Fibroblast of gingiva (primary cell): ENCODE measurements at regions not wholly inside any gene's neighbourhood (a gene's known extent, or its start where the extent isn't known, plus 50 kb on each side); places are given as distances from the start of the nearest gene placed in this dataset.
A peak's percentile ranks its signal among the peaks of the same experiment; 100 is the strongest.

Experiments
- DNase-seq: peaks from one replicate; pipeline ENCODE4 v3.0.0-alpha.2; 2011; ENCODE audit warnings: low read depth

DNA sequence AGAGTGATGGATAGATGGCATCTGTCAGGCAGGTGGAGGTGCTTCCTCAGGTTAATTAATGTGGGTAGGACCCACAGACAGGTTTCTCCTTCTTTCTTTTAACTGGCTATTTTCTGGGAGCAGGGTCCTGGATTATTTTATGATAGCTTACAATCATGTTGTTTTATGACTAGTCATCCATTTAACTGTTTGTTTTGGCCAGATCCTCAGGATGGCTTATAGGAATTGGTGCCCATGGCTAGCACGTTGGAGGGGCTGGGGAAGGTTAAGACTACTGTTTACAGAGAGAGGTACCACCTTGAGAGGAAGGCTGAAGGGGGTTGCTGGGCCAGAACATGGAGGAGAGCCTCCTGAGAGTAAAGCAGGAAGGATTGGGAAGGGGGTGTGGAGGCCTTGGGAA is 78.0 kb upstream of the MGAT5 start:
- no peak for DNase-seq

DNA sequence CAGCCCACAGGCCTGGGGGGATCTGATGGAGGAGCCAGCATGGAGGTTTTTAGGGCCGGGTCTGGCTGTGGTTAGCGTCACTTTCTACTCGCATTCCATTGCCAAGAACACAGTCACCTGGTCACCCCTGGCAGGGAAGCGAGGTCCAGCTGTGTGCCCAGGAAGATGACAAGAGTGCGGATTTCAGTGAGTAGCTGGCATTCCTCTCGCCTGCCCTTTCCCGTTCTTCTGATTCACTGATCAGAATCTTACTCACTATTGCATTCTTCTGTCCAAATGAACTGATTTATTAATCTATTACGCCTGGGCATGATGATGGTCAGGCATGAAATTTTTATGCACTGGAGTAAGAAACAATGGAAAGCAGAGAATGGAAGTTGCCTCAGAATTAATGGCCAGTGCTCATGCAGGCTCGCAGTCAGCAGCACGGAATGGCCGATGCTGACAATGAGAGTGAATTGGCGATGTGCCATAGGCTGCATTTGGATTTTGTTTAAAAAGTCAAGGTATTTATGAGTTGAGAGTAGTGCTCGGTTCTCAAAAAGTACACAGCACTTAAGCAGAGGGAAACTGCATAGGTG is 76.4 kb upstream of the MGAT5 start:
- no peak for DNase-seq

DNA sequence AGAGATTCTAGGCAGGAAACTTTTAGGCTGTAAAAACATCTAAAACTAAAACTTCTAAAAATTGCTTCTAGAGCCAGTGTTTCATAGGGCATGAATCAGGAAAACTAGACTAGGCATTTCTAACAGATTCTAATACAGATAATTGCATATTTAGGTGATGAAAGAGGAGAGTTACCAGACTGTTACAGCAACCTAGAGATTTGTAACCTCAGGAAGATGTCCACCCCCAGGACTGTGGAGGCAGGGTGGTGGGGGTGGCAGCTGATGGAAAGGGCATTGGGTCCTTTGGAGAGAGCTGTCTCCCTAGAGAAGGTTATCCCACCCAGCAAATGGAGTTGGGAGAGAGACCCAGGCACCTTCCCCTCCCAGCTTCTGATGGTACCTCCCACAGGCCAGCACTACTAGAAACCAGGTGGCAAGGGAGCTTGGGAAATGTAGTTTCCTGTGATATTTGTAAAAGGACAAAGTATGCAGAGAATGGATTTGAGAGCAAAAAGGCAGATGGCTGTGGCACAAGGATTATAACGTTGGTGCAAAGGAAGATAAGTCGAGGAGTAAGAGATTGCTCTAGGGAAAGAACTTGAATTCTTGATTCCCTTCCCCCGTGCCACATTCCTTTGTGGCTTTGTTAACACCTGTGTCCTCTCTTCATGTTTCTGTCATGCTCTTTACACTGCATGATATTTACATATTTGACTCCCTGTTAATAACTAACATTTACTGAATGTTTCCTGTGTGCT is 75.6 kb upstream of the MGAT5 start:
- no peak for DNase-seq

DNA sequence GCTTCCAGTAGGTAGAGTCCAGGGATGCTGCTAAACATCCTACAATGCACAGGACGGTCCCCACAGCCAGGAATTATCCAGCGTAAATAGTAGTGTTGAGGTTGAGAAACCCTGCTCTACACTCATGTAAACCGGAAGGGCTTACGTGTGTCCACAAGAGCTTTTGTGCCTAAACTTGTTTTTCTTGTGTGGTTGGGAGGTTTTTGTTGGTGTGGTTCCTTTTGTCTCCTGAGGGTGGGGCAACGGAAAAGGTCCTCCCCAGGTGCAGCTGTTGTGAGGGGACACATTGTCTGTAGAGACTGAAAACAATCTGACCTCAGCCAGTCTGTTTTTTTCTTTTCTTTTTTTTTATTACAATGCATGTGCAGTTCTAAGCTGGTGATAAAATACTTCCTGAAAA is 72.7 kb upstream of the MGAT5 start:
- DNase-seq: no peak

DNA sequence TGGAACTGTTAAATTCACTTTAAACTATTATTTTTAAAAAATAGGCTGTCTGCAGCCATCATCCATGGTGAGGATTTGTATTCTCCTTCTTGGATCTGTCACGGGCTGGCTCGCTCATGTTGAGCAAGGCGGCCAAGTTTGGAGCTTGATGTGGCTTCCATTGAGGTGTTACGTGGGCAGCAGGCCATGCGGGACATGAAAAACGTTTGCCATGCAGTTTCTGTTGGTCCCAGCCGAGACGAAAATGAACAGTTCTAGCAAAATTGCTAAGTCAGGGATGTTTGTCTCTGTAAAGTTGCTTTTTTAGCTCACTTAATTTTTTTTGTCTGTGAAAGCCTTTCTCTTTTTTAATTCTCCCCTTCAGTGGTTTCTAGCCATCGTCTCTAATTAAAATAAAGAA is 70.2 kb upstream of the MGAT5 start:
- no peak for DNase-seq

DNA sequence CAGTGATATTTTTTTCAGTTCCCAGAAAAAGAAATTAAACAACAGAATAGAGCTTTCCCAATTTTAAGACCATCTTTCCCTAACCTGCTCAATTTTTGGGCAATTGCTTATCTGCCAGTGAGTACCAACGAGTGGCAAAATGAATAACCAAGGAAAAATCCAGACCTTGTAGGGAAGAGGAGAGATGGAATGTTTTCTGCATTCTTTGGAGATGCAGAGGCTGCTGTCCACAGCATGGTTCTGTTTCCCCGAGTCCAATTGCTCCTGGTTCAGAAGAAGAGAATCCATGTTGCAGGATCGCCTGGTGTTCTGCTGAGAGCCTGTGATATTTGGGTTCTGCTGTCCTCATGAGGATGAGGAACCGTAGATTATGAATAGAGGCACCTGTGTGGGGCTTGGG is 68.2 kb upstream of the MGAT5 start:
- no peak for DNase-seq

DNA sequence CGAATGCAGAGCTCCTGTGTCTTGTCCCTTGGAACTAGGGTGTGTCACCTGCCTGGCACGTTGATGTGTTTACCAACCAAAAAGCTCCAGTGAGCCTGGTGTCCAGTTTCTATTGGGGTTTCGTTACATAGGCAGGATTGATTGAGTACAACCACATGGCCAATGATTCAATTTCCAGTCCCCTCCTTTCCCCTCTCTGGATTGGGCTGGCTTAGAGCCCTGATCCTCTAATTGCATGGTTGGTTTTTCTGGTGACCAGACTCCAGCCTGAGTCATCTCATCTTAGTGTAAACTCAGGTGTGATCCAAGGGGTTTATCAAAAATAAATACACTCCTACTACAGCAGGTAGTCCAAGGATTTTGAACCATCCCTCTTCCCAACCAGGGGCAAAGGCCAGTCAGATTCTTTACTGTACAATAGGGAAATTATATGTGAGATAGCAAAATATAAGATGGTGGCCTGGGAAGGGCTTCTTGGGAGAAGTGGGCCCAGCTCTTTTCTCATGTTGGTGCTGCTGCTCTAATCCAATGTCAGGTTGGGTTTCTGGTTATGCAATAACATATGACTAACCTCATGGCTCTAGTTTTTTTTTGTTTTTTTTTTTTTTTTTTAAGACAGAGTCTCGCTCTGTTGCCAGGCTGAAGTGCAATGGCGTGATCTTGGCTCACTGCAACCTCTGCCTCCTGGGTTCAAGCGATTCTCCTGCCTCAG is 64.7 kb upstream of the MGAT5 start:
- peak; percentile 48 for DNase-seq

DNA sequence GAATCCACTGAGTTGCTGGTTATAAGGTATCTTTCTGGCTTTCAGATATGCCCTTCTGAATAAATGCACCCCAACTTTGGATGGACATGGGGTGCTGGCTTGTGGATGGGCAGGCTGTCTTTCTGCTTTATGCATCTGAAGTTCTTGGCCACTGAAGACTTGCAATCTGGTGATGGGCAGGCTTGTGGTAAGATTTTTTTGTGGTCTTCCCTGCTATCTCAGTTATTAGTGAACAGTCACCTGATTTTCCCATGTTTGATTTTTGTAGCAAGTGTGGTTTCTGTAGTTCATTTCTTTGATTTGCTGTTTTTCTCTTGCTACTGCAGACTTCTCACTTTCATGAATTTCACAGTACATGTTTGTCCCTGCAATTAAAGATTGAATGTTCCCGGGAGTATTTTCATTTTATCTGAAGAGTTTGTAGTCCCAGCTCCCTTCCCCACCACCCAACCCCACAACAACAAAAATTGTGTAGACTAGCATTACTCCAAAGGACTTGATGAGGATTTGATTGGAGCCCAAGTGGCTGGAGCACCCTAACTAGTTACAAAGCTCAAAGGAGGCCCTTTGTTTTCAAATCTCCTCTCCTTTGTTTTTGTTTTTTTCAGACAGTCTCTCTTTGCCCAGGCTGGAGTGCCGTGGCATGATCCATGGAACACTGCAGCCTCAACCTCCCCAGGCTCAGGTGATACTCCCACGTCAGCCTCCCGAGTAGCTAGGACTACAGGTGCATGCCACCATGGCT is 63.6 kb upstream of the MGAT5 start:
- no peak for DNase-seq

DNA sequence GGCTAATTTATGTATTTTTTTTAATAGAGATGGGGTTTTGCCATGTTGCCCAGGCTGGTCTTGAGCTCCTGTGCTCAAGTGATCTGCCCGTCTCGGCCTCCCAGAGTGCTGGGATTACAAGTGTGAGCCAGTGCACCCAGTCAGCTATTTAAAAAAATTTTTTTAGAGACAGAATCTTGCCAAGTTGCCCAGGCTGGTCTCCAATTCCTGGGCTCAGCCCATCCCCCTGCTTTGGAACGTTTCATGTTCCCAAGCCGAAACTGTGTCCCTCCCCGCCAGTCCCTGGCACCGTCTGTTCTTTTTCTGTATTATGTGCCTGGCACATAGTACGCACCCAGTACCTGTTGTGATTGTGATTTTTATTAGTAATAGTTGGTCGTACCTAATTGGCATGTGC is 63.1 kb upstream of the MGAT5 start:
- DNase-seq: no peak

DNA sequence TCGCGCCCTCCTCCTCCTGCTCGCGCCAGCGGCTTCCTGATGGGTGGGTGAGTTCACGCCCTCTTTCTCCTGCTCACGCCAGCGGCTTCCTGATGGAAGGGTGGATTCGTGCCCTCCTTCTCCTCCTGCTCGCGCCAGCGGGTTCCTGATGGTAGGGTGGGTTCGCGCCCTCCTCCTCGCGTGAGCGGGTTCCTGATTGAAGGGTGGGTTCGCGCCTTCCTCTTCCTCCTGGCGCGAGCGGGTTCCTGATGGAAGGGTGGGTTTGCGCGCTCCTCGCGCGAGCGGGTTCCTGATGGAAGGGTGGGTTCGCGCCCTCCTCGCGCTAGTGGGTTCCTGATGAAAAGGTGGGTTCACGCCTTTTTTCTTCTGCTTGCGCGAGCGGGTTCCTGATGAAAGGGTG is 62.0 kb upstream of the MGAT5 start:
- no peak for DNase-seq

DNA sequence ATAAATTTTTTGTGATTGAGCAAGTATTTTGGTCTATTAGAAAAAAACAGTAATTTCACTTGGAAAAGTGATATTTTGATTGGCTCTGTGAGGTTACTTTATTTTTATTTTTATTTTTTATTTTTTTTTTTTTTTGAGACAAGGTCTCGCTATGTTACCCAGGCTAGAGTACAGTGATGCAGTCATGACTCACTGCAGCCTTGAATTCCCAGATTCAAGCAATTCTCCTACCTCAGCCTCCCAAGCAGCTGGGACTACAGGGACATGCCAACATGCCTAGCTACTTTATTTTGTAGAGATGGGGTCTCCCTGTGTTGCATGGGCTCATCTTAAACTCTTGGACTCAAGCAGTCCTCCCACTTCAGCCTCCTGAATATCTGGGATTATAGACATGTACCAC is 60.9 kb upstream of the MGAT5 start:
- DNase-seq: peak; percentile 36

DNA sequence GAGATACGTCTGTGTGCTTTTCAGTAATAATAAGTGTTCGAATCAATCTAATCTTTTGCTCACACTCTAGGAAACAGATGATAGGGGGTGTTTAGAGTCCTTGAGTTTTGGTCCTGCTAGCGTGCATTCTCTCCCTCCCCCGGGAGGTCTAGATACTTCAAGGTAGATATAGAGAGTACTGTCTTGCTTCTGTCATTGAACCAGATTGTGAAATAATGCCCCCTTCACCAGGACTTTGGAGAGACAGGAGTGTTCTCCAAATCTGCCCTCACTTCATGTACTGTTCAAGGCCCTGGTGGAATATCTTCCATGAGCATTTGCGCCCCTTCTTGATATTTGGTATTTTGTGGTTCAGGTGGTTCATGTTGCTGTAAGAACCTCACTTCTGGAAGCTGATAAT is 59.4 kb upstream of the MGAT5 start:
- no peak for DNase-seq

DNA sequence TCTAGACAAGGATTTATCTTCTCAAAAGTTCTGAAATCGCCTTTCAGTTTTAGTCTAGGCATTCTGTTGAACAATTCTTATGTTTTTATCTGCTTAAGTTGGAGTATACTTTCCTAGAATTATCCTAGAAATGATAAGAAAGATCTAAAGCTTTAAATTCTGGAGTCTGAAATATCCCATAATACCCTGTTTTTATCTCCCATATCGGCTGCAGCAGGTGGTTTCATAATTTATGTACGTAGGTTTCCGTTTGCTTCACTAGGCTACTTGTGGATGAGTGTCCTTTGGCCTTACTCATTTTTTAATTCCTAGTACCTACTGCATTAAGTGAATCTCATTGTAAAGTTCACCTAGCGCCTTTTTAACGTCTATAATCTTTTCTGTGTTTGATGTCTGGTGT is 58.5 kb upstream of the MGAT5 start:
- no peak for DNase-seq

DNA sequence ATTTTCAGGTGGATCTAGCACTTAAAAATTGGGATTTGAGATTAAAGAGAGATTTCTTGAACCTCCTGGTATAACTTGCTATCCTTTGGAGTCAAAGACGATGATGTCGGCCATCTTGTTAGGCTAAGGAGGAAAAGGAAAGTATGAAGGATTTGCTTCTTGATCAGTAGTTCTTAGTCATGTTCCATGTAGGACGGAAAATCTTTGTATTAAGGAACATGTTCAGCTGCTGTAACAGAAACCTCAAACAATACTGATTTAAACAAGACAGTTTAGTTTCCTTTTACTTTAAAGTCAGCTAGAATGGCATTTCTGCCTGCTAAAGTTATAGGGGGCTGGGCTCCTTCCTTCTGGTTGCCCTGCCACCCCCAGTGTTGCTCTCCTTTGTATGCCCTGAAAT is 56.4 kb upstream of the MGAT5 start:
- DNase-seq: no peak

DNA sequence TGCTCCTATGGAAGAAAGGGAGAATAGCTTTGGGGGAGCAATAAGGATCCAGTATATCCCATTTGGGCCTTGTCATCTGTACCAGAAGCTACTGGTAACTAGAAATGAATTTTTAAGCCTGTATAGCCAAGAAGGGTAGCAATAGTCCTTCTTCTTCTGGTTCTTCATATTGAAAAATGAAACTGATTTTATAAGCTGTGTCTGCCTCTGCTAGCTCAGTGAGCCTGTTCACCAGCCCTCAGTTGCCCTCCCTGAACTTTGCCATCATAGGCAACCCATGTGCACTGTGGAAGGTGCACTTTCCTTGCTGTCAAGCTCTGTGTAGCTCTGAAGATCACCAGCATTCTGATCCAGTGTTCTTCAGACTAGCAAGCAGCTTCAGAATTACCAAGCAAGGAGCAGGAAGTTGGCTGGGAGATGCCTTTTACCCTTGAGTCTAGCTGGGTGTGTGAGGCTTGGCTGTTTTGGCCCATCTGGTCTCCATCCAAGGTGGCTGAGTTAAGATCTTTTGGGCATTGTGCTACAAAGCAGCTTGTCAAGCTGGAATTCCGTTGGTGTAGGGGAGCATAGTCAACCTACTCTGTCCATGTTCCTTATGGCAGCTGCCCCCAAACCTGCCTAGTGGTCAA is 55.8 kb upstream of the MGAT5 start:
- DNase-seq: no peak

DNA sequence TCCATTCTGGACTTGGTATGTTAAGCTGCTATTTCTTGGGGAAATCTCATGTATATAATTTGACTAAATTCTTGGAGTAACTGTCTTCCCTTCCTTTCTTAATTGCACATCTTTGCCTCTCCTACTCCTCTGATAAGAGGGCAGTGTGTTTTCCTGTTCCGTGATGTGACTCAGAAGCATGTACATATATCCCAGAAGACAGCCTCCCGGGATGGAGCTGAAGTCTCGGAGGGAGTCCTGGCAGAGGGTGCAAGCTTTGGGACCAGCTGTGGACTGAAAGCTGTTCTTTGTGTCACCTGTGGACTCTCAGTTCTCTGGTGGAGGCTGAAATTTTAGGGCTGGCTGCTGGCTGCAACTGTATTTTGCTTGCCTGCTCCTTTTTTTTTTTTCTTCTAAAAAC is 54.7 kb upstream of the MGAT5 start:
- DNase-seq: no peak

DNA sequence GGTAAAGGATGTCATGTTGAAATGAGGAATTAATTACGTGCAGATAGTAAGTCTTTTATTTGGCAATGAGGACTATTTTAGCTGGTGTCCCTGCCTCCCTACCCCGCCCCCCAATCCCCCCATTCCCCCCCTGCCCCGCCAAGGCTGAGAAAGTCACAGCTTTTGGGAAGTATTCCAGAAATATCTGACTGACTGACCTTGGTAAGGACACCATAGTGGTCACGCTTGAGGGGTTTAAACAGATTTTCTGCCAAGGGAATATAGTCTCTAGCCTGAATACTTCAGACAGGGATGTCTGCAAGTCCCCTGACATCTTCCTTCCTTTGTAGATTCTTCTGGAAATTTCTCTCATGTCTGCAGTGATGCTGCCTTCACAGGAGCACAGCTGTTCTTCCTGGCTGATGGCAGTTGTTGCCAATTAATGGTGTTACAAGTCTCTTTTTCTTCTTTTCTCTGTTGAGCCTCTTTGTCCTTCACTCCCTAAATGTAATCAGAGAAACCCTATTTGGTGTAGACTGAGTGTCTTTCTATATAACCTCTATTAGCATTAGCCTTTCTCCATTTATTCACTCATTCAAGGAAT is 53.7 kb upstream of the MGAT5 start:
- DNase-seq: no peak

DNA sequence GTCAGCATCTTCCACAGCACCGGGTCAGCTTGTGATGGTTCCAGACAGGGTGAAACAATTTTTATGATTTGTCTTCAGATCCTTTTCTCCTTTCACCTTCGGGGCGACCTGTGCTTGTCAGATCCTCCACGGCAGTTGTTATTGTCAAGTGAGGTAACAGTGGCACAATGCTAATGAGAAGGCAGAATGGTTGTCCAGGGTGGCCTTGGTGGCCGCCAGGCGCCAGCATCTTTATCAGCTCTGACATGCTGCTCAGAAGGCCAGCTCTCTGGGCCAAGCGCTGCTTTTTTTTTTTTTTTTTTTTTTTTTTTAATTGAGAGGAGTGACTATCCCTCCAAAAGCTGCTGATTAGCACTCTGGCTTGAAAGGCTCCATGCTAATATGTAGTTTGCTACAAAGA is 52.3 kb upstream of the MGAT5 start:
- DNase-seq: no peak

DNA sequence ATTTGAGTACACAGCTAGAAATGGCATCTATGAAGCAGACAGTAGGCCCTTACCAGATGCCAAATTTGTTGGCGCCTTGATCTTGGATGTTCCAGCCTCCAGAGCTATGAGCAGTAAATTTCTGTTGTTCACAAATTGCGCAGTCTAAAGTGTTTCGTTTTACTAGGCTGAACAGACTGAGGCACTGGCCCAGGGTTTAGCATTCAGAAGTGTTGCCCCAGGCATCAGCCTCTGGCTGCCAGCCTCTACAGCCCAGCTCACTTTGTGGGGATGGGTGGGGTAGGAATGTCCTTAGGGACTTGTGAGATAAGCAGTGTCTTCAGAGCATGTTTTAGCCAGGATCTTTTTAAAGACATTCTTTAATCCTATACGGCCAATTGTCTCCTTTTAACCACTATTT is 51.5 kb upstream of the MGAT5 start:
- peak; percentile 56 for DNase-seq

DNA sequence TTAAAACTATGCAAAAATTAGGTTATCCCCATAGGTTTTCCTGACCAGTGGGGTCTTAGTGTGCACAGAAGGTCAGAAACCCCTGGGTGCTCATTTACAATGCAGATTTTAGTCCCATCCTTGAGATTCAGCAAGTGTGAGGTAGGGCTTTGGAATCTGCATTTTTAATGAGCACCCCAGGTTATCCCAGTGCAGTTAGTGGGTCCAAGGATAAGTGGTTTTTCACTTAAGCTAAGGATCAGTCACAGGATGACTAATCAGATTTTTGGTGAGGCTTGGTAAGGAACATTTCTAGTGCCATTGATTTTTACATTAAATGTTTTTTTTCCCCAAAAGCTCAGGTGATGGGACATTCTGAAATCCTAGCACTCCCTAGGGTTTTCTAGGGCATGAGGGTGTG is 50.7 kb upstream of the MGAT5 start:
- DNase-seq: no peak
